ENCODE measurements at regions not wholly inside any gene's neighbourhood (a gene's known extent, or its start where the extent isn't known, plus 50 kb on each side); places are given as distances from the start of the nearest gene placed in this dataset.

GRCh38 chr14:80109055-80109454 lies 102.2 kb downstream of the DIO2 start (continued):
- TF ChIP-seq RFX1 (IDR thresholded peaks at IDR 0.05), result no peak

- no peak overlapping the region for H3K9ac ChIP-seq (ENCODE audit: insufficient read depth in 1 of 2, low read depth in 2 of 2, low read length in 2 of 2)
- intact Hi-C loops (cut with micrococcal nuclease), result no loop called here
- no peak overlapping the region for H3K4me2 ChIP-seq (ENCODE audit: insufficient read depth, low read length)
Observed at GRCh38 chr14:80108430-80108829, 102.9 kb downstream of the DIO2 start.

GRCh38 chr14:80105488-80105994 lies 105.8 kb downstream of the DIO2 start:
- Histone ChIP-seq H3K9me3 (replicated peaks; ENCODE audit: control insufficient read depth, insufficient read depth, low read depth, low read length) (no peaks in the 10 kb centered on the region), H3K79me2 (ENCODE audit: control insufficient read depth, insufficient read depth, low read length) (no peaks in the 10 kb centered on the region), H3K36me3 (ENCODE audit: control insufficient read depth, insufficient read depth, low read length) (no peaks in the 10 kb centered on the region), H3K9ac (ENCODE audit: insufficient read depth in 1 of 2, low read depth in 2 of 2, low read length in 2 of 2) (no peak overlapping the region), H2AFZ (ENCODE audit: low read depth, low read length) (no peak overlapping the region), H3K27me3 (ENCODE audit: control insufficient read depth in 2 of 2, insufficient read depth in 2 of 2, low read length in 2 of 2) (no peaks in the 10 kb centered on the region), H3K27ac (ENCODE audit: extremely low read depth, low read depth, low read length) (no peak overlapping the region), H3K4me3 (no peak overlapping the region), H4K20me1 (replicated peaks; ENCODE audit: control insufficient read depth, insufficient read depth, low read length) (no peaks in the 10 kb centered on the region), H3K4me1 (replicated peaks in 1 of 2; ENCODE audit: control insufficient read depth in 2 of 2, insufficient read depth in 2 of 2, low read length in 2 of 2) (no peaks in the 10 kb centered on the region), H3K4me2 (ENCODE audit: insufficient read depth, low read length) (no peak overlapping the region), H3K9me1 (ENCODE audit: control insufficient read depth, insufficient read depth, low read length) (no peaks in the 10 kb centered on the region)
- in situ Hi-C loops (cut with MboI) (no loop called here), intact Hi-C loops (cut with micrococcal nuclease) (no loop called here)
- DNase-seq (ENCODE audit: extremely low read depth in 1 of 4, low spot score in 3 of 4) (no peak), FAIRE-seq (no peak), ATAC-seq (no peak)
- 1% methylated on average over 5 of the region's 5 CpGs for WGBS (ENCODE audit: insufficient coverage, low coverage, missing lambda C conversion rate)
- POLR2A ChIA-PET, result no interaction called here
- BruUV-seq (replicated peaks), result no TSS peak
- CTCF ChIA-PET (ENCODE audit: low intra/inter-chr PET ratio), result no interaction called here
- TF ChIP-seq, protein P1, sequence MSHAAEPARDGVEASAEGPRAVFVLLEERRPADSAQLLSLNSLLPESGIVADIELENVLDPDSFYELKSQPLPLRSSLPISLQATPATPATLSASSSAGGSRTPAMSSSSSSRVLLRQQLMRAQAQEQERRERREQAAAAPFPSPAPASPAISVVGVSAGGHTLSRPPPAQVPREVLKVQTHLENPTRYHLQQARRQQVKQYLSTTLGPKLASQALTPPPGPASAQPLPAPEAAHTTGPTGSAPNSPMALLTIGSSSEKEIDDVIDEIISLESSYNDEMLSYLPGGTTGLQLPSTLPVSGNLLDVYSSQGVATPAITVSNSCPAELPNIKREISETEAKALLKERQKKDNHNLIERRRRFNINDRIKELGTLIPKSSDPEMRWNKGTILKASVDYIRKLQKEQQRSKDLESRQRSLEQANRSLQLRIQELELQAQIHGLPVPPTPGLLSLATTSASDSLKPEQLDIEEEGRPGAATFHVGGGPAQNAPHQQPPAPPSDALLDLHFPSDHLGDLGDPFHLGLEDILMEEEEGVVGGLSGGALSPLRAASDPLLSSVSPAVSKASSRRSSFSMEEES (CRISPR knock-in tag; IDR thresholded peaks at IDR 0.05), result no peak
- TF ChIP-seq CBFA2T3 (IDR thresholded peaks at IDR 0.05) (no peak), ADNP (tag; IDR thresholded peaks at IDR 0.05) (no peak)
- TF ChIP-seq, protein P2, sequence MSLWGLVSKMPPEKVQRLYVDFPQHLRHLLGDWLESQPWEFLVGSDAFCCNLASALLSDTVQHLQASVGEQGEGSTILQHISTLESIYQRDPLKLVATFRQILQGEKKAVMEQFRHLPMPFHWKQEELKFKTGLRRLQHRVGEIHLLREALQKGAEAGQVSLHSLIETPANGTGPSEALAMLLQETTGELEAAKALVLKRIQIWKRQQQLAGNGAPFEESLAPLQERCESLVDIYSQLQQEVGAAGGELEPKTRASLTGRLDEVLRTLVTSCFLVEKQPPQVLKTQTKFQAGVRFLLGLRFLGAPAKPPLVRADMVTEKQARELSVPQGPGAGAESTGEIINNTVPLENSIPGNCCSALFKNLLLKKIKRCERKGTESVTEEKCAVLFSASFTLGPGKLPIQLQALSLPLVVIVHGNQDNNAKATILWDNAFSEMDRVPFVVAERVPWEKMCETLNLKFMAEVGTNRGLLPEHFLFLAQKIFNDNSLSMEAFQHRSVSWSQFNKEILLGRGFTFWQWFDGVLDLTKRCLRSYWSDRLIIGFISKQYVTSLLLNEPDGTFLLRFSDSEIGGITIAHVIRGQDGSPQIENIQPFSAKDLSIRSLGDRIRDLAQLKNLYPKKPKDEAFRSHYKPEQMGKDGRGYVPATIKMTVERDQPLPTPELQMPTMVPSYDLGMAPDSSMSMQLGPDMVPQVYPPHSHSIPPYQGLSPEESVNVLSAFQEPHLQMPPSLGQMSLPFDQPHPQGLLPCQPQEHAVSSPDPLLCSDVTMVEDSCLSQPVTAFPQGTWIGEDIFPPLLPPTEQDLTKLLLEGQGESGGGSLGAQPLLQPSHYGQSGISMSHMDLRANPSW (CRISPR knock-in tag; IDR thresholded peaks at IDR 0.05), result no peak

More at GRCh38 chr14:80108430-80108829, 102.9 kb downstream of the DIO2 start:
- no peaks in the 10 kb centered on the region for H3K9me1 ChIP-seq (ENCODE audit: control insufficient read depth, insufficient read depth, low read length)
- no peaks in the 10 kb centered on the region for H3K9me3 ChIP-seq (replicated peaks; ENCODE audit: control insufficient read depth, insufficient read depth, low read depth, low read length)
- POLR2A ChIA-PET, result no interaction called here
- H3K4me1 ChIP-seq (replicated peaks in 1 of 2; ENCODE audit: control insufficient read depth in 2 of 2, insufficient read depth in 2 of 2, low read length in 2 of 2), result no peaks in the 10 kb centered on the region
- no peaks in the 10 kb centered on the region for H3K27me3 ChIP-seq (ENCODE audit: control insufficient read depth in 2 of 2, insufficient read depth in 2 of 2, low read length in 2 of 2)
- DNase-seq (ENCODE audit: extremely low read depth in 1 of 4, low spot score in 3 of 4) (no peak), FAIRE-seq (no peak), ATAC-seq (no peak)
- 0% methylated on average over 2 of the region's 2 CpGs for WGBS (ENCODE audit: insufficient coverage, low coverage, missing lambda C conversion rate)
- no peaks in the 10 kb centered on the region for H3K79me2 ChIP-seq (ENCODE audit: control insufficient read depth, insufficient read depth, low read length)
- no peak overlapping the region for H3K27ac ChIP-seq (ENCODE audit: extremely low read depth, low read depth, low read length)
- CTCF ChIA-PET (ENCODE audit: low intra/inter-chr PET ratio), result no interaction called here
- H2AFZ ChIP-seq (ENCODE audit: low read depth, low read length), result no peak overlapping the region
- in situ Hi-C loops (cut with MboI), result no loop called here
- H4K20me1 ChIP-seq (replicated peaks; ENCODE audit: control insufficient read depth, insufficient read depth, low read length), result no peaks in the 10 kb centered on the region
- no TSS peak for BruUV-seq (replicated peaks)
- no peak overlapping the region for H3K4me3 ChIP-seq
- H3K36me3 ChIP-seq (ENCODE audit: control insufficient read depth, insufficient read depth, low read length), result no peaks in the 10 kb centered on the region
- TF ChIP-seq ZNF197 (CRISPR knock-in tag; IDR thresholded peaks at IDR 0.05; ENCODE audit: low read depth), result no peak
- TF ChIP-seq PML (IDR thresholded peaks at IDR 0.05; ENCODE audit: low read length), result no peak
